Neural cell (in vitro differentiated cells): ENCODE measurements at regions not wholly inside any gene's neighbourhood (a gene's known extent, or its start where the extent isn't known, plus 50 kb on each side); places are given as distances from the start of the nearest gene placed in this dataset.

Experiments used
- H2AFZ ChIP-seq: fragments of 200-600, 300-800 bp; sonication (generic), shearing (Covaris generic); 2 replicates; pipeline ENCODE4 v1.6.0; 2014; ENCODE audit warnings: low read depth, mild to moderate bottlenecking, antibody characterized with exemption, low read length, moderate library complexity
- H3F3A ChIP-seq: fragments of 200-600 bp; shearing (Covaris generic); 2 replicates; pipeline ENCODE4 v1.6.1; 2016; ENCODE audit warnings: mild to moderate bottlenecking, moderate library complexity, mixed read lengths, antibody characterized with exemption, low read length; ENCODE audit not compliant: insufficient read depth, poor library complexity, severe bottlenecking
- H3K27ac ChIP-seq: fragments of 200-600, 300-800 bp; sonication (generic), shearing (Covaris generic); 2 replicates; pipeline ENCODE4 v1.5.1; 2014; ENCODE audit warnings: mild to moderate bottlenecking, low read length, moderate library complexity
- H3K27me3 ChIP-seq: fragments of 300-800, 200-600 bp; sonication (generic), shearing (Covaris generic); 2 replicates; pipeline ENCODE4 v1.6.0; 2014; ENCODE audit warnings: mild to moderate bottlenecking, low read depth, low read length, moderate library complexity; ENCODE audit not compliant: insufficient read depth
- H3K36me3 ChIP-seq: fragments of 300-800, 200-600 bp; sonication (generic), shearing (Covaris generic); 2 replicates; pipeline ENCODE4 v1.5.1; 2014; ENCODE audit warnings: mild to moderate bottlenecking, antibody characterized with exemption, low read length, moderate library complexity; ENCODE audit not compliant: insufficient read depth
- H3K4me2 ChIP-seq: fragments of 300-800, 200-600 bp; sonication (generic), shearing (Covaris generic); 2 replicates; pipeline ENCODE4 v1.6.0; 2014; ENCODE audit warnings: mild to moderate bottlenecking, low read length
- H3K4me3 ChIP-seq: fragments of 300-800, 200-600 bp; sonication (generic), shearing (Covaris generic); 2 replicates; pipeline ENCODE4 v1.5.1; 2014; ENCODE audit warnings: mild to moderate bottlenecking, low read length, moderate library complexity
- H3K79me2 ChIP-seq: fragments of 200-600 bp; shearing (Covaris generic); replicated peaks from 2 replicates; pipeline ENCODE4 v1.6.0; 2014; ENCODE audit warnings: mild to moderate bottlenecking, low read length, moderate library complexity; ENCODE audit not compliant: insufficient read depth
- H3K9ac ChIP-seq: fragments of 300-800, 200-600 bp; sonication (generic), shearing (Covaris generic); 2 replicates; pipeline ENCODE4 v1.6.1; 2016; ENCODE audit warnings: mild to moderate bottlenecking, low read length, mixed read lengths
- H3K9me2 ChIP-seq: fragments of 200-600 bp; shearing (Covaris generic); 2 replicates; pipeline ENCODE4 v1.6.1; 2016; ENCODE audit warnings: mild to moderate bottlenecking, low read length, mixed read lengths; ENCODE audit not compliant: insufficient read depth
- H3K9me3 ChIP-seq: fragments of 200-600, 300-800 bp; sonication (generic), shearing (Covaris generic); 2 replicates; pipeline ENCODE4 v1.6.1; 2016; ENCODE audit warnings: mild to moderate bottlenecking, mixed run types, low read length, moderate library complexity, mixed read lengths
- H4K20me1 ChIP-seq: fragments of 200-600 bp; shearing (Covaris generic); 2 replicates; pipeline ENCODE4 v1.6.1; 2016; ENCODE audit warnings: mild to moderate bottlenecking, mixed run types; ENCODE audit not compliant: insufficient read depth
- EP300 ChIP-seq: fragments of 450-650 bp; conservative IDR thresholded peaks from 2 replicates; pipeline ENCODE4 v1.6.1; 2014; ENCODE audit warnings: antibody characterized with exemption, mild to moderate bottlenecking, moderate library complexity; ENCODE audit not compliant: poor library complexity, severe bottlenecking
- EZH2 ChIP-seq: fragments of 200-600, 300-800 bp; shearing (Covaris generic), sonication (generic); IDR thresholded peaks from 2 replicates; pipeline ENCODE4 v1.6.1; 2014; ENCODE audit warnings: antibody characterized with exemption, low read length, borderline replicate concordance, mild to moderate bottlenecking; ENCODE audit not compliant: insufficient read depth, poor library complexity, severe bottlenecking
- MXI1 ChIP-seq: fragments of 450-650 bp; conservative IDR thresholded peaks from 2 replicates; pipeline ENCODE4 v1.6.1; 2014; ENCODE audit warnings: antibody characterized with exemption, mild to moderate bottlenecking; ENCODE audit not compliant: poor library complexity, severe bottlenecking
- POLR2AphosphoS5 ChIP-seq: IDR thresholded peaks from 2 replicates; pipeline ENCODE4 v1.6.1; 2012
- RAD21 ChIP-seq: fragments of 450-650 bp; conservative IDR thresholded peaks from 2 replicates; pipeline ENCODE4 v1.6.1; 2014; ENCODE audit warnings: antibody characterized with exemption, mild to moderate bottlenecking, moderate library complexity
- SMC3 ChIP-seq: fragments of 450-650 bp; conservative IDR thresholded peaks from 2 replicates; pipeline ENCODE4 v1.6.1; 2014; ENCODE audit warnings: antibody characterized with exemption, mild to moderate bottlenecking, moderate library complexity; ENCODE audit not compliant: poor library complexity
- TAF1 ChIP-seq: IDR thresholded peaks from 2 replicates; pipeline ENCODE4 v1.6.1; 2012; ENCODE audit warnings: low read depth
- TF ChIP-seq, protein P1 (sequence below): fragments of 450-650 bp; IDR thresholded peaks from 2 replicates; pipeline ENCODE4 v1.5.1; 2014; ENCODE audit warnings: antibody characterized with exemption, mild to moderate bottlenecking, moderate library complexity; ENCODE audit not compliant: poor library complexity, severe bottlenecking
- TF ChIP-seq, protein P2 (sequence below): IDR thresholded peaks from 2 replicates; pipeline ENCODE4 v1.6.1; 2012; ENCODE audit warnings: borderline replicate concordance

DNA sequence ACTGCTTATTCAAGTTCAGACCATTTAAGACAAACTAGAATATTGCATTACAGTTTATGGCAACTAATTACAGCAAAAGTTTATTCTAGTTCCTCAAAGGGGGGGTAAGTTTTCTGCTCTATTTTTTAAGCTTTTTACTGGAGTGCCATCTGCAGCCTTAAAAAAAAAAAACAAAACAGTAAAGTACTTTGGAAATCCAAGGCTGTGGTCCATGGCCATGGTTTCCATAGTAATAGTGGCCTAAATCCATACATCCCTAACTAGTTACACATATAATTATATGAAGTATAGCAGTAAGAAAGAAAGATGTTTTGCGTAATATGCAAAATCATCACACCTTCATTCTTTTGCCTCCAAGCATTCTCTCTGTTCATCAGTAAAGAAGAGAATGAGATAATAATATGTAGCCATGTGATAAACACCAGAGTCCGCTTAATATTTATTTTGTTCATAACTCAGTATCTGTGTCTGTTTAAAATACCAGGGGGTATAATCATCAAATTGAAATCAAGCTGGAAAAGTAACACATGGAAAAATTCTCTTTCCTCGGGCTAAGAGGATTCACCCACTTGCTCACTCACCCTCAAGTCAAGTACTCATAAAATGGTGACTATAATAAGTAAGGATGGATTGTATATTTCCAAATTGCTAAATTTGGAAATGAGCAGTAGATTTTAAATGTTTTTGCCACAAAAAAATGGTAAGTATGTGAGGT, 301.1 kb upstream of the RND3 start:
- H3K36me3 ChIP-seq: no peaks in the 10 kb centered on the region
- TF ChIP-seq, protein P1, sequence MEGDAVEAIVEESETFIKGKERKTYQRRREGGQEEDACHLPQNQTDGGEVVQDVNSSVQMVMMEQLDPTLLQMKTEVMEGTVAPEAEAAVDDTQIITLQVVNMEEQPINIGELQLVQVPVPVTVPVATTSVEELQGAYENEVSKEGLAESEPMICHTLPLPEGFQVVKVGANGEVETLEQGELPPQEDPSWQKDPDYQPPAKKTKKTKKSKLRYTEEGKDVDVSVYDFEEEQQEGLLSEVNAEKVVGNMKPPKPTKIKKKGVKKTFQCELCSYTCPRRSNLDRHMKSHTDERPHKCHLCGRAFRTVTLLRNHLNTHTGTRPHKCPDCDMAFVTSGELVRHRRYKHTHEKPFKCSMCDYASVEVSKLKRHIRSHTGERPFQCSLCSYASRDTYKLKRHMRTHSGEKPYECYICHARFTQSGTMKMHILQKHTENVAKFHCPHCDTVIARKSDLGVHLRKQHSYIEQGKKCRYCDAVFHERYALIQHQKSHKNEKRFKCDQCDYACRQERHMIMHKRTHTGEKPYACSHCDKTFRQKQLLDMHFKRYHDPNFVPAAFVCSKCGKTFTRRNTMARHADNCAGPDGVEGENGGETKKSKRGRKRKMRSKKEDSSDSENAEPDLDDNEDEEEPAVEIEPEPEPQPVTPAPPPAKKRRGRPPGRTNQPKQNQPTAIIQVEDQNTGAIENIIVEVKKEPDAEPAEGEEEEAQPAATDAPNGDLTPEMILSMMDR: no peak
- TF ChIP-seq POLR2AphosphoS5: no peak
- no peak for TF ChIP-seq EP300
- no peak for TF ChIP-seq MXI1
- TF ChIP-seq, protein P2, sequence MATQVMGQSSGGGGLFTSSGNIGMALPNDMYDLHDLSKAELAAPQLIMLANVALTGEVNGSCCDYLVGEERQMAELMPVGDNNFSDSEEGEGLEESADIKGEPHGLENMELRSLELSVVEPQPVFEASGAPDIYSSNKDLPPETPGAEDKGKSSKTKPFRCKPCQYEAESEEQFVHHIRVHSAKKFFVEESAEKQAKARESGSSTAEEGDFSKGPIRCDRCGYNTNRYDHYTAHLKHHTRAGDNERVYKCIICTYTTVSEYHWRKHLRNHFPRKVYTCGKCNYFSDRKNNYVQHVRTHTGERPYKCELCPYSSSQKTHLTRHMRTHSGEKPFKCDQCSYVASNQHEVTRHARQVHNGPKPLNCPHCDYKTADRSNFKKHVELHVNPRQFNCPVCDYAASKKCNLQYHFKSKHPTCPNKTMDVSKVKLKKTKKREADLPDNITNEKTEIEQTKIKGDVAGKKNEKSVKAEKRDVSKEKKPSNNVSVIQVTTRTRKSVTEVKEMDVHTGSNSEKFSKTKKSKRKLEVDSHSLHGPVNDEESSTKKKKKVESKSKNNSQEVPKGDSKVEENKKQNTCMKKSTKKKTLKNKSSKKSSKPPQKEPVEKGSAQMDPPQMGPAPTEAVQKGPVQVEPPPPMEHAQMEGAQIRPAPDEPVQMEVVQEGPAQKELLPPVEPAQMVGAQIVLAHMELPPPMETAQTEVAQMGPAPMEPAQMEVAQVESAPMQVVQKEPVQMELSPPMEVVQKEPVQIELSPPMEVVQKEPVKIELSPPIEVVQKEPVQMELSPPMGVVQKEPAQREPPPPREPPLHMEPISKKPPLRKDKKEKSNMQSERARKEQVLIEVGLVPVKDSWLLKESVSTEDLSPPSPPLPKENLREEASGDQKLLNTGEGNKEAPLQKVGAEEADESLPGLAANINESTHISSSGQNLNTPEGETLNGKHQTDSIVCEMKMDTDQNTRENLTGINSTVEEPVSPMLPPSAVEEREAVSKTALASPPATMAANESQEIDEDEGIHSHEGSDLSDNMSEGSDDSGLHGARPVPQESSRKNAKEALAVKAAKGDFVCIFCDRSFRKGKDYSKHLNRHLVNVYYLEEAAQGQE: no peak
- TF ChIP-seq RAD21: no peak
- TF ChIP-seq TAF1: no peak
- TF ChIP-seq EZH2: no peak
- TF ChIP-seq SMC3: no peak
- no peaks in the 10 kb centered on the region for H3K27me3 ChIP-seq
- H3K4me2 ChIP-seq: no peak overlapping the region
- H3K4me3 ChIP-seq: no peak overlapping the region
- no peak overlapping the region for H3K9ac ChIP-seq
- no peaks in the 10 kb centered on the region for H3K9me2 ChIP-seq
- no peak overlapping the region for H3K27ac ChIP-seq
- no peaks in the 10 kb centered on the region for H3F3A ChIP-seq
- H4K20me1 ChIP-seq: no peaks in the 10 kb centered on the region
- no peak overlapping the region for H2AFZ ChIP-seq
- no peaks in the 10 kb centered on the region for H3K79me2 ChIP-seq
- peaks cover 3% of the 10 kb centered on the region for H3K9me3 ChIP-seq

DNA sequence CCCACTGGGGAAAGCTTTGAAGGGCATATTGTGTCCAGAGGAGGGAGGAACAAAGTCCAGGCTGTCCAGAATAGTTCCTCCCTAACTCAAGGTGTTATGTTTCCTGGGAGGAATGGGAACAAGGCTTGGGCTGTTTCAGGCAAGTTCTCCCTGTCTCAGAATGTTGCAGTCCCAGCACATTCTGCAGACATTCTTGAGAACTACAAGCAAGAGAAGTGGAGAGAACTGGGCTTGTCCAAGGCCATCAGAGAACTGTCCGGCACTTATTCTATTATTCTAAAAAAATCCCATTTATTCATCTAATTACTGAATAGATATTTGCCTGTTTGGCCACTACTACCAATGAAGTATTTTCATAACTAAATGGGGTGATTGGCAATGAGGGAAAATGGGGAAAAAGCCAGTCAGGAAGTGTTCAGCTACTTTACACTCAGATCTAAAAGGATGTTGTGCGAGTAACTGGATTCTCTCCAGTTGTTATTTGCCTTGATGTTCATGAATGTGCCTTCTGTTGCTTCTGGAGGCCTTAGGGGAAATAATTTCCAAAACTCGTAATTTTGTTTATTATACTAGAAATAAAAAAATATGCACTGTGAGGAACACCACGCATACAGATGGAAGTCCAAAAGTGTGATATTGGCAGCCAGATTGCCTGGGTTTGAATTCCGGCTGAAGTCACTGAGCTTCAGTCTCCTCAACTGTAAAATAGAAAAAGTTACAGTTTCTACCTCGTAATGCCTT, 300.1 kb upstream of the RND3 start:
- Histone ChIP-seq H3F3A (no peaks in the 10 kb centered on the region), H3K36me3 (no peaks in the 10 kb centered on the region), H3K9me2 (no peaks in the 10 kb centered on the region), H3K4me2 (no peak overlapping the region), H3K27me3 (no peaks in the 10 kb centered on the region), H3K79me2 (no peaks in the 10 kb centered on the region), H3K4me3 (no peak overlapping the region), H3K9me3 (peaks cover 3% of the 10 kb centered on the region), H4K20me1 (no peaks in the 10 kb centered on the region), H3K9ac (no peak overlapping the region), H2AFZ (no peak overlapping the region), H3K27ac (no peak overlapping the region)
- TF ChIP-seq SMC3 (no peak), RAD21 (no peak), EZH2 (no peak), EP300 (no peak), POLR2AphosphoS5 (no peak)
- TF ChIP-seq, protein P1: no peak
- TF ChIP-seq, protein P2: no peak
